IMR-90 (cell line): ENCODE measurements at regions not wholly inside any gene's neighbourhood (a gene's known extent, or its start where the extent isn't known, plus 50 kb on each side); places are given as distances from the start of the nearest gene placed in this dataset.

Experiments
- ATAC-seq: fragments of 200-7000 bp; cut with Tn5 transposase; 2 replicates; pipeline ENCODE4 v1.9.1; 2020; ENCODE audit warnings: low read depth, mild to moderate bottlenecking, moderate library complexity
- BruUV-seq: library from RNA; stranded (reverse); fragments of 400-500 nt; replicated peaks from 2 replicates; lab custom pipeline; 2021; lab: Mats Ljungman, UMichigan
- CTCF ChIA-PET: fragments of 300-600 bp; formaldehyde crosslinking; extraction: SDS; loops from one replicate; lab custom pipeline; 2021; ENCODE audit warnings: antibody characterized with exemption; lab: Yijun Ruan, JAX
- POLR2A ChIA-PET: fragments of 300-600 bp; sonication (Branson Sonifier 250); formaldehyde crosslinking; loops from one replicate; lab custom pipeline; 2022; ENCODE audit warnings: antibody characterized with exemption; ENCODE audit not compliant: unreplicated experiment; lab: Charles Lee
- DNase-seq: peaks from one replicate; pipeline ENCODE4 v3.0.0; 2013
- H2AFZ ChIP-seq: replicated peaks from 2 replicates; pipeline ENCODE3; 2013; ENCODE audit warnings: low read length, mild to moderate bottlenecking; ENCODE audit not compliant: poor library complexity
- H2AK5ac ChIP-seq: 2 replicates; pipeline ENCODE4 v1.6.1; 2013; ENCODE audit warnings: low read depth, low read length, inconsistent platforms
- H2AK9ac ChIP-seq: replicated peaks from 2 replicates; pipeline ENCODE3; 2013; ENCODE audit warnings: mild to moderate bottlenecking, low read depth, low read length, moderate library complexity; ENCODE audit not compliant: poor library complexity
- H2BK120ac ChIP-seq: 2 replicates; pipeline ENCODE4 v1.6.1; 2013; ENCODE audit warnings: low read depth, low read length, inconsistent platforms
- H2BK15ac ChIP-seq: 3 replicates; pipeline ENCODE4 v1.6.1; 2013; ENCODE audit warnings: low read depth, low read length, inconsistent platforms
- H2BK20ac ChIP-seq: 2 replicates; pipeline ENCODE4 v1.6.1; 2013; ENCODE audit warnings: low read depth, mild to moderate bottlenecking, inconsistent platforms, low read length, moderate library complexity
- H2BK5ac ChIP-seq: 2 replicates; pipeline ENCODE4 v1.6.1; 2013; ENCODE audit warnings: mild to moderate bottlenecking, low read depth, low read length, inconsistent platforms; ENCODE audit not compliant: poor library complexity, severe bottlenecking
- H3K14ac ChIP-seq: replicated peaks from 2 replicates; pipeline ENCODE4 v1.6.1; 2013; ENCODE audit warnings: low read depth, low read length, inconsistent platforms
- H3K18ac ChIP-seq: 2 replicates; pipeline ENCODE4 v1.6.1; 2013; ENCODE audit warnings: low read depth, low read length, control low read depth
- H3K23ac ChIP-seq: 2 replicates; pipeline ENCODE4 v1.6.1; 2013; ENCODE audit warnings: low read depth, low read length, inconsistent platforms
- H3K27ac ChIP-seq: 2 replicates; pipeline ENCODE4 v1.5.1; 2013; ENCODE audit warnings: mild to moderate bottlenecking, control low read depth, low read length; ENCODE audit not compliant: insufficient read depth
- H3K27me3 ChIP-seq: 2 replicates; pipeline ENCODE4 v1.6.1; 2013; ENCODE audit warnings: low read length; ENCODE audit not compliant: control insufficient read depth, insufficient read depth
- H3K36me3 ChIP-seq: 2 replicates; pipeline ENCODE4 v1.6.1; 2013; ENCODE audit warnings: low read length, mixed read lengths; ENCODE audit not compliant: control insufficient read depth, insufficient read depth
- H3K4ac ChIP-seq: 2 replicates; pipeline ENCODE4 v1.6.1; 2013; ENCODE audit warnings: low read depth, low read length, inconsistent platforms
- H3K4me1 ChIP-seq: 2 replicates; pipeline ENCODE4 v1.6.1; 2013; ENCODE audit warnings: low read length, mixed read lengths; ENCODE audit not compliant: control insufficient read depth, insufficient read depth
- H3K4me2 ChIP-seq: 2 replicates; pipeline ENCODE4 v1.6.1; 2013; ENCODE audit warnings: low read depth, mild to moderate bottlenecking, control low read depth, low read length, moderate library complexity
- H3K4me3 ChIP-seq: 2 replicates; pipeline ENCODE4 v1.5.1; 2013; ENCODE audit warnings: low read depth, mild to moderate bottlenecking, control low read depth, low read length, moderate library complexity; ENCODE audit not compliant: insufficient read depth
- H3K56ac ChIP-seq: 2 replicates; pipeline ENCODE4 v1.6.1; 2013; ENCODE audit warnings: low read length, inconsistent platforms; ENCODE audit not compliant: insufficient read depth; ENCODE audit errors: extremely low read depth
- H3K79me1 ChIP-seq, 2 experiments: 2 replicates each; pipeline ENCODE4 v1.6.1; 2013; ENCODE audit warnings: low read length in 2 of 2, inconsistent platforms in 1 of 2, low read depth in 1 of 2
- H3K9ac ChIP-seq: 2 replicates; pipeline ENCODE4 v1.6.1; 2013; ENCODE audit warnings: low read depth, low read length, control low read depth
- H3K9me1 ChIP-seq: 2 replicates; pipeline ENCODE4 v1.6.1; 2013; ENCODE audit warnings: low read length, inconsistent platforms; ENCODE audit not compliant: insufficient read depth
- H3K9me3 ChIP-seq: 2 replicates; pipeline ENCODE4 v1.6.1; 2013; ENCODE audit warnings: low read length; ENCODE audit not compliant: control insufficient read depth, insufficient read depth
- H4K20me1 ChIP-seq: 2 replicates; pipeline ENCODE4 v1.6.1; 2013; ENCODE audit warnings: low read length, inconsistent platforms; ENCODE audit not compliant: insufficient read depth
- H4K5ac ChIP-seq: 2 replicates; pipeline ENCODE4 v1.6.1; 2013; ENCODE audit warnings: mild to moderate bottlenecking, low read depth, low read length, control low read depth
- H4K8ac ChIP-seq, 2 experiments: 2 replicates each; pipeline ENCODE4 v1.6.1; 2013; ENCODE audit warnings: low read depth in 2 of 2, low read length in 2 of 2, control low read depth in 1 of 2, inconsistent platforms in 1 of 2
- H4K91ac ChIP-seq: 2 replicates; pipeline ENCODE4 v1.6.1; 2013; ENCODE audit warnings: low read depth, low read length, inconsistent platforms; ENCODE audit not compliant: insufficient read depth
- CEBPB ChIP-seq: IDR thresholded peaks from 2 replicates; pipeline ENCODE4 v1.6.1; 2012; ENCODE audit warnings: low read depth, low read length, improper control_type of control experiment
- CHD1 ChIP-seq: IDR thresholded peaks from 2 replicates; pipeline ENCODE4 v1.6.1; 2012; ENCODE audit warnings: low read depth, low read length, improper control_type of control experiment
- FOS ChIP-seq: fragments of 150-350 bp; IDR thresholded peaks from 2 replicates; pipeline ENCODE4 v1.6.1; 2016; ENCODE audit warnings: low read depth, low read length
- MAFK ChIP-seq: IDR thresholded peaks from 2 replicates; pipeline ENCODE4 v1.6.1; 2012; ENCODE audit warnings: low read depth, low read length, improper control_type of control experiment
- MXI1 ChIP-seq: IDR thresholded peaks from 2 replicates; pipeline ENCODE4 v1.6.1; 2012; ENCODE audit warnings: low read depth, mild to moderate bottlenecking, low read length, moderate library complexity, borderline replicate concordance
- NFE2L2 ChIP-seq: fragments of 150-350 bp; IDR thresholded peaks from 2 replicates; pipeline ENCODE4 v1.6.1; 2016; ENCODE audit warnings: low read depth, mild to moderate bottlenecking, low read length
- RAD21 ChIP-seq: IDR thresholded peaks from 2 replicates; pipeline ENCODE4 v1.6.1; 2012; ENCODE audit warnings: low read length, improper control_type of control experiment
- RFX5 ChIP-seq: IDR thresholded peaks from 2 replicates; pipeline ENCODE4 v1.8.0; 2012; ENCODE audit warnings: low read depth, mild to moderate bottlenecking, low read length, moderate library complexity
- WGBS, 2 experiments: methylation state at CpG; one replicate each; pipeline versions ENCODE4 v1.1.5 to v1.1.7; 2013; ENCODE audit warnings: missing lambda C conversion rate in 2 of 2; ENCODE audit not compliant: insufficient read length in 1 of 2; ENCODE audit errors: extremely low coverage in 2 of 2; 5-methylcytosine and 5-hydroxymethylcytosine counted together
- dilution Hi-C: fragments of 300-500 bp; cut with HindIII; formaldehyde crosslinking; loops from one replicate; pipeline ENCODE4 v1.14.3; 2018; ENCODE audit warnings: low sequenced_read_pairs; ENCODE audit not compliant: unreplicated experiment
- in situ Hi-C: fragments of 300-500 bp; cut with MboI; formaldehyde crosslinking; loops from 3 replicates; pipeline ENCODE4 v1.14.3; 2019; ENCODE audit warnings: low sequenced_read_pairs, inconsistent platforms, mixed read lengths
- intact Hi-C: fragments of 100-400 bp; cut with micrococcal nuclease; formaldehyde crosslinking; loops from 2 replicates; pipeline ENCODE4 v1.10.0; 2022
- TF ChIP-seq, protein P1 (sequence below): conservative IDR thresholded peaks from 2 replicates; pipeline ENCODE4 v1.5.1; 2012; ENCODE audit warnings: mild to moderate bottlenecking, low read depth, low read length, improper control_type of control experiment
- TF ChIP-seq, protein P2 (sequence below): fragments of 150-350 bp; IDR thresholded peaks from 2 replicates; pipeline ENCODE4 v1.6.1; 2016; ENCODE audit warnings: low read depth, mild to moderate bottlenecking, low read length, moderate library complexity, borderline replicate concordance

DNA sequence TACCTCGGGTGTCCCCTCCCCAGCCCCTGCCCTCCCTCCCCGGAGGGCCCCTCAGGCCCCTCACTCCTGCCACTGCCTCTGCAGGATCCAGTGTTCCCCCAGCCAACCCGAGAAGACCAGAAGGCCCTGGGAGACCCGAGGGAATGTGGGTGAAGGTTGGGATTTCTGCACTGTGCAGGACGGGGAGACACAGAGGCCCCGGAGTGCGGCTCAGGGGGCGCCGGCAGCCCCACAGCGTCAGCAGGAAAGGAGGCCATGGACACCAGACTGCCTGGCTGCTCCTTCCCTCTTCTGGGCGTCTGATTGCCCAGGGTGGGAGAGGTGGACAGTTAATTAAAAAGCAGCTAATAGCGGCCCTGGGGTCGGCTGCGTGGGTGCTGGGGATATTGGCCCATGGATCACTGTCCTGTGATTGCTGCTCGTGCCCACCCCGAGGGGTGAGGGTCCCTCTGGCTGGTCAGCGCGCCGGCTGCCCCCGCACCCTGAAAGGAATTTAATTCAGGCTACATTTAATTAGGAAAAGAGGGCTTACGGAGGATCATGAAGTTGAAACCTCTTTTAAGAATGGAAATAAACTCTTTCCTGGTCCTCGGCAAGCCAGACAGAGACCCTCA is 57.8 kb upstream of the NKX1-1 start:
- no peak overlapping the region for H2AFZ ChIP-seq
- ChIA-PET POLR2A (no interaction called here), CTCF (no interaction called here)
- no peak overlapping the region for H2BK15ac ChIP-seq
- no peaks in the 10 kb centered on the region for H3K9me3 ChIP-seq
- intact Hi-C loops (no loop called here), dilution Hi-C loops (no loop called here), in situ Hi-C loops (no loop called here)
- H3K27ac ChIP-seq, result no peak overlapping the region
- H3K9ac ChIP-seq, result no peak overlapping the region
- no peak overlapping the region for H3K4me2 ChIP-seq
- H2AK5ac ChIP-seq, result no peak overlapping the region
- H4K5ac ChIP-seq, result no peak overlapping the region
- no peak overlapping the region for H3K56ac ChIP-seq
- peaks cover 2% of the 10 kb centered on the region; the same call in 1 of the 2 replicates for H3K4me1 ChIP-seq
- H3K18ac ChIP-seq, result no peak overlapping the region
- no peak overlapping the region for H3K23ac ChIP-seq
- H3K27me3 ChIP-seq, result peaks cover 56% of the 10 kb centered on the region
- no peak overlapping the region for H3K4me3 ChIP-seq
- DNase-seq, result no peak
- no peak overlapping the region for H2AK9ac ChIP-seq
- no peak overlapping the region for H2BK20ac ChIP-seq
- H2BK120ac ChIP-seq, result no peak overlapping the region
- TF ChIP-seq, protein P1, sequence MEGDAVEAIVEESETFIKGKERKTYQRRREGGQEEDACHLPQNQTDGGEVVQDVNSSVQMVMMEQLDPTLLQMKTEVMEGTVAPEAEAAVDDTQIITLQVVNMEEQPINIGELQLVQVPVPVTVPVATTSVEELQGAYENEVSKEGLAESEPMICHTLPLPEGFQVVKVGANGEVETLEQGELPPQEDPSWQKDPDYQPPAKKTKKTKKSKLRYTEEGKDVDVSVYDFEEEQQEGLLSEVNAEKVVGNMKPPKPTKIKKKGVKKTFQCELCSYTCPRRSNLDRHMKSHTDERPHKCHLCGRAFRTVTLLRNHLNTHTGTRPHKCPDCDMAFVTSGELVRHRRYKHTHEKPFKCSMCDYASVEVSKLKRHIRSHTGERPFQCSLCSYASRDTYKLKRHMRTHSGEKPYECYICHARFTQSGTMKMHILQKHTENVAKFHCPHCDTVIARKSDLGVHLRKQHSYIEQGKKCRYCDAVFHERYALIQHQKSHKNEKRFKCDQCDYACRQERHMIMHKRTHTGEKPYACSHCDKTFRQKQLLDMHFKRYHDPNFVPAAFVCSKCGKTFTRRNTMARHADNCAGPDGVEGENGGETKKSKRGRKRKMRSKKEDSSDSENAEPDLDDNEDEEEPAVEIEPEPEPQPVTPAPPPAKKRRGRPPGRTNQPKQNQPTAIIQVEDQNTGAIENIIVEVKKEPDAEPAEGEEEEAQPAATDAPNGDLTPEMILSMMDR, result no peak
- TF ChIP-seq CEBPB (no peak), MAFK (no peak), FOS (no peak), CHD1 (no peak), RAD21 (no peak), RFX5 (no peak), NFE2L2 (no peak), MXI1 (no peak)
- TF ChIP-seq, protein P2, sequence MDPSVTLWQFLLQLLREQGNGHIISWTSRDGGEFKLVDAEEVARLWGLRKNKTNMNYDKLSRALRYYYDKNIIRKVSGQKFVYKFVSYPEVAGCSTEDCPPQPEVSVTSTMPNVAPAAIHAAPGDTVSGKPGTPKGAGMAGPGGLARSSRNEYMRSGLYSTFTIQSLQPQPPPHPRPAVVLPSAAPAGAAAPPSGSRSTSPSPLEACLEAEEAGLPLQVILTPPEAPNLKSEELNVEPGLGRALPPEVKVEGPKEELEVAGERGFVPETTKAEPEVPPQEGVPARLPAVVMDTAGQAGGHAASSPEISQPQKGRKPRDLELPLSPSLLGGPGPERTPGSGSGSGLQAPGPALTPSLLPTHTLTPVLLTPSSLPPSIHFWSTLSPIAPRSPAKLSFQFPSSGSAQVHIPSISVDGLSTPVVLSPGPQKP, result no peak
- no peaks in the 10 kb centered on the region for H4K20me1 ChIP-seq
- no peaks in the 10 kb centered on the region for H3K36me3 ChIP-seq
- no peak for ATAC-seq
- H2BK5ac ChIP-seq, result no peak overlapping the region
- no peak overlapping the region for H4K8ac ChIP-seq
- BruUV-seq, result no TSS peak
- WGBS, 2 experiments, result 77% methylated on average over 5 of the region's 22 CpGs; no CpG with 5 or more reads in 1 of the 2 experiments
- H4K91ac ChIP-seq, result no peak overlapping the region
- H3K79me1 ChIP-seq, result no peaks in the 10 kb centered on the region
- no peak overlapping the region for H3K4ac ChIP-seq
- no peak overlapping the region for H3K14ac ChIP-seq
- H3K9me1 ChIP-seq, result no peaks in the 10 kb centered on the region
